Heart right ventricle (tissue), 16 donors: ENCODE measurements at regions not wholly inside any gene's neighbourhood (a gene's known extent, or its start where the extent isn't known, plus 50 kb on each side); places are given as distances from the start of the nearest gene placed in this dataset.

ENCODE experiments used
- ATAC-seq, 8 donors: fragments of 200-7000 bp; cut with Tn5 transposase; one replicate each; pipeline ENCODE4 v1.9.1; 2020; ENCODE audit warnings: mild to moderate bottlenecking in 8 of 8, moderate library complexity in 8 of 8, moderate number of reproducible peaks in 1 of 8
- DNase-seq, 2 donors: peaks; one replicate each; pipeline ENCODE4 v3.0.0-alpha.2; 2020
- H3K27ac ChIP-seq, 10 donors: fragments of 200-600 bp; sonication (generic) in 2 of 10; one replicate each; pipeline versions ENCODE4 v1.5.0 to v1.8.0; 2020 to 2022; ENCODE audit warnings: mild to moderate bottlenecking in 3 of 10
- H3K27me3 ChIP-seq, 7 donors: fragments of 200-600 bp; one replicate each; pipeline ENCODE4 v1.8.0; 2021 to 2022; ENCODE audit warnings: mild to moderate bottlenecking in 2 of 7
- H3K36me3 ChIP-seq, 9 donors: fragments of 200-600 bp; sonication (generic) in 1 of 9; one replicate each; pipeline versions ENCODE4 v1.5.0 to v1.8.0; 2020 to 2022; ENCODE audit warnings: mild to moderate bottlenecking in 2 of 9
- H3K4me1 ChIP-seq, 9 donors: fragments of 200-600 bp; sonication (generic) in 1 of 9; one replicate each; pipeline versions ENCODE4 v1.5.0 to v1.8.0; 2020 to 2022; ENCODE audit warnings: mild to moderate bottlenecking in 4 of 9
- H3K4me3 ChIP-seq, 10 donors: fragments of 200-600 bp; sonication (generic) in 2 of 10; one replicate each; pipeline versions ENCODE4 v1.5.0 to v1.8.0; 2020 to 2022; ENCODE audit warnings: mild to moderate bottlenecking in 7 of 10, moderate library complexity in 2 of 10
- H3K9me3 ChIP-seq, 11 donors: fragments of 200-600 bp in 10 of 11; sonication (generic) in 2 of 11; one replicate each; pipeline versions ENCODE4 v1.5.0 to v1.8.0; 2013 to 2022; ENCODE audit warnings: mild to moderate bottlenecking in 2 of 11, control low read depth in 1 of 11, moderate library complexity in 1 of 11
- CTCF ChIP-seq, 9 donors: fragments of 200-600 bp; sonication (generic) in 2 of 9; IDR thresholded peaks; one replicate each; pipeline versions ENCODE4 v1.5.0 to v1.8.0; 2021 to 2022; ENCODE audit warnings: antibody characterized with exemption in 9 of 9, mild to moderate bottlenecking in 5 of 9, moderate library complexity in 1 of 9
- whole genome bisulfite sequencing, 2 donors: extraction: QIAGEN DNeasy Blood & Tissue Kit; methylation state at CpG; one replicate each; pipeline ENCODE4 v1.1.7; 2013; ENCODE audit warnings: inconsistent platforms in 1 of 2; 5-methylcytosine and 5-hydroxymethylcytosine counted together
- intact Hi-C, 10 donors: fragments of 100-400 bp; cut with DNase I; formaldehyde crosslinking; loops; one replicate each; pipeline versions ENCODE4 v1.11.1 to v1.14.2; 2022
- donor health status: Arrhythmogenic right ventricular cardiomyopathy.
- donor health status: ischemic (EF 13 %, LVEDD 7.1; RV severe dilation, severe dysfunction).
- donor health status: healthy with polysubstance abuse.
- donor health status: DM: no; HTN: yes; CAD: no.
- donor health status: DM: no; HTN: no; CAD: no.
- donor health status: ischemic (EF 25% LVEDD 6.9; RV normal size, moderate dysfunction).
- donor health status: ischemic (EF 25% LVEDD 5.7; RV mildly dilated, moderate dysfunction).
- donor health status: healthy.
- donor health status: DM: yes; HTN: yes; CAD: no.
- donor health status: Ischemic cardiomyopathy.
- donor health status: ischemic (EF 35%, LVEDD 5.7; RV mildly dilated, moderate dysfunction).
- donor health status: nonischemic (EF 11% LVEDD 7.7; RV severe dilation, severe dysfunction).
- donor health status: DM: yes; HTN: yes; CAD: no.
- donor health status: PGD.
- donor health status: ischemic (EF 29% LVEDD 5.4; RV normal size, mild dysfunction).
- donor health status: nonischemic (EF 23%, LVEDD 6.1; RV moderate dilation, normal function).

- Histone ChIP-seq H3K36me3 (no peaks in the 10 kb centered on the region), H3K27me3 (no peaks in the 10 kb centered on the region), H3K9me3 (no peaks in the 10 kb centered on the region), H3K4me3 (peak overlapping the region in 8 of 10 donors; percentile 3 to 43 (median 28)), H3K4me1 (peaks cover 3 to 37% (median 9%) of the 10 kb centered on the region in 9 donors), H3K27ac (peak overlapping the region in 9 of 10 donors; percentile 11 to 80 (median 51))
- TF ChIP-seq CTCF (IDR thresholded peaks at IDR 0.05) = no peak
- intact Hi-C loops = loop anchor here in 1 of 10 donors (10.0 kb wide), 1 partner anchor 320 kb away; no protein-coding TSS in a partner anchor
- ATAC-seq = peak in 1 of 8 donors; percentile 17
- WGBS, 2 donors = 77 to 90% methylated on average over 3 of the region's 3 CpGs
- DNase-seq = no peak
These were observed 192.5 kb upstream of the RREB1 start for GRCh38 chr6:6915219-6915618.

- no peaks in the 10 kb centered on the region for H3K36me3 ChIP-seq
- no peak for TF ChIP-seq CTCF (IDR thresholded peaks at IDR 0.05)
- H3K9me3 ChIP-seq = no peaks in the 10 kb centered on the region
- H3K27ac ChIP-seq = peak overlapping the region in 9 of 10 donors; percentile 11 to 80 (median 51)
- 10 to 22% methylated on average over 9 of the region's 9 CpGs for WGBS, 2 donors
- intact Hi-C loops = loop anchor here in 1 of 10 donors (10.0 kb wide), 1 partner anchor 319 kb away; no protein-coding TSS in a partner anchor
- DNase-seq = peak; percentile 41 to 53
- peak overlapping the region in 9 of 10 donors; percentile 0 to 43 (median 27) for H3K4me3 ChIP-seq
- peak in 6 of 8 donors; percentile 33 to 76 (median 64) for ATAC-seq
- H3K27me3 ChIP-seq = no peaks in the 10 kb centered on the region
- peaks cover 3 to 34% (median 9%) of the 10 kb centered on the region in 9 donors for H3K4me1 ChIP-seq
These were observed 191.8 kb upstream of the RREB1 start for GRCh38 chr6:6915813-6916547.

- 70 to 80% methylated on average over 6 of the region's 6 CpGs for WGBS, 2 donors
These were observed 191.2 kb upstream of the RREB1 start for GRCh38 chr6:6916598-6916997.

More at GRCh38 chr6:6916598-6916997, 191.2 kb upstream of the RREB1 start:
- no peak for DNase-seq
- TF ChIP-seq CTCF (IDR thresholded peaks at IDR 0.05) = no peak
- Histone ChIP-seq H3K27ac (peak overlapping the region in 4 of 10 donors; percentile 40 to 80 (median 70)), H3K36me3 (no peaks in the 10 kb centered on the region), H3K4me1 (peaks cover 3 to 34% (median 9%) of the 10 kb centered on the region in 9 donors), H3K27me3 (no peaks in the 10 kb centered on the region), H3K9me3 (no peaks in the 10 kb centered on the region), H3K4me3 (no peak overlapping the region)
- ATAC-seq = peak in 6 of 8 donors; percentile 7 to 65 (median 22)
- intact Hi-C loops = loop anchor here in 1 of 10 donors (10.0 kb wide), 1 partner anchor 318 kb away; no protein-coding TSS in a partner anchor
